GM18858 (cell line): ENCODE measurements at regions not wholly inside any gene's neighbourhood (a gene's known extent, or its start where the extent isn't known, plus 50 kb on each side); places are given as distances from the start of the nearest gene placed in this dataset.
"Not testable (repeated sequence)": the region's sequence is repeated elsewhere in the genome, so short reads cannot be mapped to it uniquely, and the experiment has no call there.

Source experiments
- ATAC-seq: cut with Tn5 transposase; IDR thresholded peaks from one replicate; pipeline ENCODE4 v1.9.1; 2021; ENCODE audit not compliant: unreplicated experiment

- ATAC-seq: not testable (repeated sequence)
These were observed 104.3 kb downstream of the MTPN start for GRCh38 chr7:135872861-135873260.

GRCh38 chr7:135862586-135863340 is 114.2 kb upstream of the FAM180A start:
- ATAC-seq: no peak

- no peak for ATAC-seq
These were observed 110.9 kb upstream of the FAM180A start for GRCh38 chr7:135859538-135859937.

- no peak for ATAC-seq
These were observed 110.2 kb upstream of the FAM180A start for GRCh38 chr7:135858851-135859250.

GRCh38 chr7:135858379-135858778 is 109.8 kb upstream of the FAM180A start:
- no peak for ATAC-seq

- no peak for ATAC-seq
These were observed 109.1 kb upstream of the FAM180A start for GRCh38 chr7:135857519-135858274.

- no peak for ATAC-seq
These were observed 107.9 kb upstream of the FAM180A start for GRCh38 chr7:135856356-135857144.

GRCh38 chr7:135855846-135856245 is 107.2 kb upstream of the FAM180A start:
- no peak for ATAC-seq

- no peak for ATAC-seq
These were observed 104.9 kb upstream of the FAM180A start for GRCh38 chr7:135853499-135853898.

- no peak for ATAC-seq
These were observed 104.4 kb upstream of the FAM180A start for GRCh38 chr7:135853008-135853407.

- no peak for ATAC-seq
These were observed 98.6 kb upstream of the FAM180A start for GRCh38 chr7:135847242-135847641.

GRCh38 chr7:135846339-135846738 is 97.7 kb upstream of the FAM180A start:
- no peak for ATAC-seq

- no peak for ATAC-seq
These were observed 96.9 kb upstream of the FAM180A start for GRCh38 chr7:135845415-135846075.

GRCh38 chr7:135844903-135845302 is 96.3 kb upstream of the FAM180A start:
- ATAC-seq: no peak

GRCh38 chr7:135843214-135843613 is 94.6 kb upstream of the FAM180A start:
- ATAC-seq: peak; percentile 98

- no peak for ATAC-seq
These were observed 94.0 kb upstream of the FAM180A start for GRCh38 chr7:135842446-135843179.

GRCh38 chr7:135840591-135840990 is 92.0 kb upstream of the FAM180A start:
- no peak for ATAC-seq

GRCh38 chr7:135837675-135838074 is 89.1 kb upstream of the FAM180A start:
- ATAC-seq: no peak

GRCh38 chr7:135834266-135834665 is 85.7 kb upstream of the FAM180A start:
- ATAC-seq: no peak

- ATAC-seq: no peak
These were observed 85.0 kb upstream of the FAM180A start for GRCh38 chr7:135833642-135834041.
